ENCODE measurements at regions not wholly inside any gene's neighbourhood (a gene's known extent, or its start where the extent isn't known, plus 50 kb on each side); places are given as distances from the start of the nearest gene placed in this dataset.

DNA sequence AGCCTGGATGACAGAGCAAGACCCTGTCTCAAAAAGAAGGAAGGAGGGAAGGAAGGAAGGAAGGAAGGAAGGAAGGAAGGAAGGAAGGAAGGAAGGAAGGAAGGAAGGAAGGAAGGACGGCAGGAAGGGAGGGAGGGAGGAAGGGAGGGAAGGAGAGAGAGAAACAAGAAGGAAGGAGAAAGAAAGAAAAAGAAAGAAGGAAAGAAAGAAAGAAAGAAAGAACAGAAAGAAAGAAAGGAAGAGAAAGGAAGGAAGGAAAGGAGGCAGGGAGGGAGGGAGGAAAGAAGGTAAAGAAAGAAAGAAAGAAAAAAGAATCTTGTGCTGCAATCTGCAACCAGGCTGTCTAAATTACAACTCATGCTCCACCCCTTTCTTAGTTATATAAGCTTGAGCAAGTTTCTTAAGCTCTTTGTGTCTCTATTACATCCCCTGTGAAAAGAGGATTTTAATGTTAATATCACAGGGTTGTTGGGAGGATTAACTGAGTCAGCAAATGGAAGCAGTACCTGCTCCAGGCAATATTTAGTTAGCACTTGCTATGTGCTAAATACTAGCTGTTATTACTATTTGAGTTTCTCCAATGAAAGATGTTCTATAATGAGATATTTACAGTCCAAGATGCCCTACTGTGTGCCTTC is 917.9 kb upstream of the AUTS2 start:
- no peak overlapping the region for H4K5ac ChIP-seq (ENCODE audit: low read length)
- H2BK120ac ChIP-seq (ENCODE audit: low read depth, low read length), result no peak overlapping the region
- no peak overlapping the region for H3K56ac ChIP-seq (ENCODE audit: low read length)
- no peak overlapping the region for H3K4ac ChIP-seq (ENCODE audit: low read depth, low read length)
- H3K4me2 ChIP-seq (ENCODE audit: low read length), result no peak overlapping the region
- no peaks in the 10 kb centered on the region for H3K36me3 ChIP-seq (ENCODE audit: control insufficient read depth, insufficient read depth, low read length)
- H3K79me2 ChIP-seq (ENCODE audit: control insufficient read depth, insufficient read depth, low read length), result no peaks in the 10 kb centered on the region
- DNase-seq, result no peak
- no CpG with 5 or more reads among the region's 1 CpG for WGBS (ENCODE audit: extremely low coverage, insufficient coverage, low lambda C conversion rate)
- no peak overlapping the region for H3K23ac ChIP-seq (ENCODE audit: low read length)
- H3K79me1 ChIP-seq (ENCODE audit: low read length), result no peaks in the 10 kb centered on the region
- H3K4me3 ChIP-seq (ENCODE audit: low read length), result no peak overlapping the region
- H3K27ac ChIP-seq (ENCODE audit: low read depth, low read length), result no peak overlapping the region
- no peak overlapping the region for H2AK5ac ChIP-seq (ENCODE audit: low read length)
- H4K8ac ChIP-seq (ENCODE audit: low read depth, low read length), result no peak overlapping the region
- H2BK5ac ChIP-seq (ENCODE audit: low read length), result no peak overlapping the region
- H3K9ac ChIP-seq (ENCODE audit: low read length), result no peak overlapping the region
- no peak overlapping the region for H2BK15ac ChIP-seq (replicated peaks; ENCODE audit: low read depth)
- no peaks in the 10 kb centered on the region for H3K27me3 ChIP-seq (ENCODE audit: insufficient read depth, low read length, poor library complexity)
- H3K18ac ChIP-seq (ENCODE audit: low read length), result no peak overlapping the region
- no peaks in the 10 kb centered on the region for H3K4me1 ChIP-seq (ENCODE audit: control insufficient read depth, low read depth, low read length)

DNA sequence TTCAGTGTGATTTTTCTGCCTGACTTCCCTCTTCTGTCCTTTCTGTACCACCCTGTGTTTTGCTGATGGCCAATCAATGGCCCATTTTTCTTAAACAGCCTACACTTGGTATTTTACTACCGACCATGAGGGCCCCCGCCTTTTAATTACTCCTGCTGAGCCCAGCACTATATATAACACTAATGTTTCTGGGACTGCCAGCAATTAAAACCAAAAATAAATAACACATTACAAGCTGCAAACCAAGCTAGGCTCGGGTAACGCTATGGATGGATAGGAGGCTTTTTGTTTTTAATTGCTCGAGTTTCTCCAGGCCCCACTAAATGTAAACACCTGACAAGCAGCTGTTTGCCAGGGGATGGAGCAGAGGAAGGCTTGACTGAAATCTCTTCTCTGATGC is 915.4 kb upstream of the AUTS2 start:
- H2BK5ac ChIP-seq (ENCODE audit: low read length), result no peak overlapping the region
- no peak overlapping the region for H3K18ac ChIP-seq (ENCODE audit: low read length)
- no peaks in the 10 kb centered on the region for H3K27me3 ChIP-seq (ENCODE audit: insufficient read depth, low read length, poor library complexity)
- H3K4me2 ChIP-seq (ENCODE audit: low read length), result no peak overlapping the region
- no peak overlapping the region for H3K9ac ChIP-seq (ENCODE audit: low read length)
- H4K5ac ChIP-seq (ENCODE audit: low read length), result no peak overlapping the region
- H3K4me3 ChIP-seq (ENCODE audit: low read length), result no peak overlapping the region
- no peak overlapping the region for H2AK5ac ChIP-seq (ENCODE audit: low read length)
- no peak overlapping the region for H2BK15ac ChIP-seq (replicated peaks; ENCODE audit: low read depth)
- no peaks in the 10 kb centered on the region for H3K4me1 ChIP-seq (ENCODE audit: control insufficient read depth, low read depth, low read length)
- no peak overlapping the region for H3K56ac ChIP-seq (ENCODE audit: low read length)
- no peaks in the 10 kb centered on the region for H3K79me1 ChIP-seq (ENCODE audit: low read length)
- H3K4ac ChIP-seq (ENCODE audit: low read depth, low read length), result no peak overlapping the region
- no peaks in the 10 kb centered on the region for H3K79me2 ChIP-seq (ENCODE audit: control insufficient read depth, insufficient read depth, low read length)
- H3K23ac ChIP-seq (ENCODE audit: low read length), result no peak overlapping the region
- no peak overlapping the region for H3K27ac ChIP-seq (ENCODE audit: low read depth, low read length)
- H4K8ac ChIP-seq (ENCODE audit: low read depth, low read length), result no peak overlapping the region
- no peak for DNase-seq
- no peaks in the 10 kb centered on the region for H3K36me3 ChIP-seq (ENCODE audit: control insufficient read depth, insufficient read depth, low read length)
- WGBS (ENCODE audit: extremely low coverage, insufficient coverage, low lambda C conversion rate), result no CpG with 5 or more reads among the region's 5 CpGs
- no peak overlapping the region for H2BK120ac ChIP-seq (ENCODE audit: low read depth, low read length)

- Histone ChIP-seq H2BK120ac (ENCODE audit: low read depth, low read length) (no peak overlapping the region), H3K4me3 (ENCODE audit: low read length) (no peak overlapping the region), H3K4ac (ENCODE audit: low read depth, low read length) (no peak overlapping the region), H3K18ac (ENCODE audit: low read length) (no peak overlapping the region), H3K4me1 (ENCODE audit: control insufficient read depth, low read depth, low read length) (no peaks in the 10 kb centered on the region), H4K8ac (ENCODE audit: low read depth, low read length) (no peak overlapping the region), H3K27me3 (ENCODE audit: insufficient read depth, low read length, poor library complexity) (no peaks in the 10 kb centered on the region), H4K5ac (ENCODE audit: low read length) (no peak overlapping the region), H3K79me1 (ENCODE audit: low read length) (no peaks in the 10 kb centered on the region), H2BK5ac (ENCODE audit: low read length) (no peak overlapping the region), H3K9ac (ENCODE audit: low read length) (no peak overlapping the region), H3K56ac (ENCODE audit: low read length) (no peak overlapping the region), H3K4me2 (ENCODE audit: low read length) (no peak overlapping the region), H2AK5ac (ENCODE audit: low read length) (no peak overlapping the region), H3K23ac (ENCODE audit: low read length) (no peak overlapping the region), H3K36me3 (ENCODE audit: control insufficient read depth, insufficient read depth, low read length) (no peaks in the 10 kb centered on the region), H3K79me2 (ENCODE audit: control insufficient read depth, insufficient read depth, low read length) (no peaks in the 10 kb centered on the region), H2BK15ac (replicated peaks; ENCODE audit: low read depth) (no peak overlapping the region), H3K27ac (ENCODE audit: low read depth, low read length) (no peak overlapping the region)
- peak; percentile 62 for DNase-seq
- WGBS (ENCODE audit: extremely low coverage, insufficient coverage, low lambda C conversion rate), result no CpG with 5 or more reads among the region's 8 CpGs
These were observed 913.9 kb upstream of the AUTS2 start for GRCh38 chr7:68684246-68684839.

GRCh38 chr7:68684996-68685395 is 913.3 kb upstream of the AUTS2 start:
- Histone ChIP-seq H3K4ac (ENCODE audit: low read depth, low read length) (no peak overlapping the region), H4K8ac (ENCODE audit: low read depth, low read length) (no peak overlapping the region), H4K5ac (ENCODE audit: low read length) (no peak overlapping the region), H3K9ac (ENCODE audit: low read length) (no peak overlapping the region), H3K27me3 (ENCODE audit: insufficient read depth, low read length, poor library complexity) (no peaks in the 10 kb centered on the region), H2BK5ac (ENCODE audit: low read length) (no peak overlapping the region), H3K27ac (ENCODE audit: low read depth, low read length) (no peak overlapping the region), H3K4me3 (ENCODE audit: low read length) (no peak overlapping the region), H2BK120ac (ENCODE audit: low read depth, low read length) (no peak overlapping the region), H3K56ac (ENCODE audit: low read length) (no peak overlapping the region), H3K36me3 (ENCODE audit: control insufficient read depth, insufficient read depth, low read length) (no peaks in the 10 kb centered on the region), H3K4me1 (ENCODE audit: control insufficient read depth, low read depth, low read length) (no peaks in the 10 kb centered on the region), H2BK15ac (replicated peaks; ENCODE audit: low read depth) (no peak overlapping the region), H3K79me2 (ENCODE audit: control insufficient read depth, insufficient read depth, low read length) (no peaks in the 10 kb centered on the region), H3K18ac (ENCODE audit: low read length) (no peak overlapping the region), H3K23ac (ENCODE audit: low read length) (no peak overlapping the region), H2AK5ac (ENCODE audit: low read length) (no peak overlapping the region), H3K79me1 (ENCODE audit: low read length) (no peaks in the 10 kb centered on the region), H3K4me2 (ENCODE audit: low read length) (no peak overlapping the region)
- no peak for DNase-seq
- no CpG with 5 or more reads among the region's 7 CpGs for WGBS (ENCODE audit: extremely low coverage, insufficient coverage, low lambda C conversion rate)

DNA sequence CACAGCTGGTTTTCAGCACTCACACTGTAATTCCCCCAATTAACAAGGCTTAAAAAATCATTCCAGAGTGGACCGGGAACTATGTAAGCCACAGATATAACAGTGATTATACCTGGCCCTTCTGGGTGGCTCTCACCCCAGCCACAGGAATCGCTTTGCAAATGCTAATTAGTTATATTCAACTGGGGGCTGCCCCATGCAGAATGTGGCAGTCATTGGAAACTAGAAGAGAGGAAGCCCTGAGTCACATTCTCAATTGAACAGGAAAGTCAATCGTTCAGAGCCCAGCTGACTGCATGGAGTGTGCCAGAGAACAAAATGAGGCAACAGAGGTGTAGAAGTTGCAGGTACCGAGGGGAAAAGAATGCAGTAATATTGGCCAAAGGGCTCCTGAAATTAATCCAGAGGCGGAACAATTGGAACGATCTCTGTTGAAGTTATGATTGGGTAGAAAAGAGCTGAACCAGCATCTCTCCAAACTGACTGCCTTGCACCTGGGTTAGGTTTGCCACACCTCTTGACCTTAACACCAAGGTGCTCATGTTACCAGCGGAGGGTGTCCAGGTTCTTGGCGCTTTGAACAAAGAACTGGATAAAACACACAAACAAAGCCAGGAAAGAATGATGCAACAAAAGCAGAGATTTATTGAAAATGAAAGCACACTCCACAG is 909.7 kb upstream of the AUTS2 start:
- Histone ChIP-seq H3K79me1 (ENCODE audit: low read length) (no peaks in the 10 kb centered on the region), H3K4me2 (ENCODE audit: low read length) (no peak overlapping the region), H3K56ac (ENCODE audit: low read length) (no peak overlapping the region), H3K18ac (ENCODE audit: low read length) (no peak overlapping the region), H2BK120ac (ENCODE audit: low read depth, low read length) (no peak overlapping the region), H3K4me3 (ENCODE audit: low read length) (no peak overlapping the region), H3K79me2 (ENCODE audit: control insufficient read depth, insufficient read depth, low read length) (no peaks in the 10 kb centered on the region), H3K27me3 (ENCODE audit: insufficient read depth, low read length, poor library complexity) (no peaks in the 10 kb centered on the region), H3K36me3 (ENCODE audit: control insufficient read depth, insufficient read depth, low read length) (no peaks in the 10 kb centered on the region), H4K5ac (ENCODE audit: low read length) (no peak overlapping the region), H4K8ac (ENCODE audit: low read depth, low read length) (no peak overlapping the region), H2BK5ac (ENCODE audit: low read length) (no peak overlapping the region), H3K27ac (ENCODE audit: low read depth, low read length) (no peak overlapping the region), H3K9ac (ENCODE audit: low read length) (no peak overlapping the region), H3K4ac (ENCODE audit: low read depth, low read length) (no peak overlapping the region), H2AK5ac (ENCODE audit: low read length) (no peak overlapping the region), H2BK15ac (replicated peaks; ENCODE audit: low read depth) (no peak overlapping the region), H3K4me1 (ENCODE audit: control insufficient read depth, low read depth, low read length) (no peaks in the 10 kb centered on the region), H3K23ac (ENCODE audit: low read length) (no peak overlapping the region)
- peak; percentile 26 for DNase-seq
- WGBS (ENCODE audit: extremely low coverage, insufficient coverage, low lambda C conversion rate), result no CpG with 5 or more reads among the region's 8 CpGs
